Fibroblast of villous mesenchyme (primary cell): ENCODE measurements at regions not wholly inside any gene's neighbourhood (a gene's known extent, or its start where the extent isn't known, plus 50 kb on each side); places are given as distances from the start of the nearest gene placed in this dataset.

Experiments
- DNase-seq: peaks from one replicate; pipeline ENCODE4 v3.0.0-alpha.2; 2010; ENCODE audit warnings: low read depth
- H3K4me3 ChIP-seq: 2 replicates; pipeline ENCODE4 v1.5.1; 2011; ENCODE audit warnings: low read depth, mild to moderate bottlenecking, low read length
- CTCF ChIP-seq: IDR thresholded peaks from 2 replicates; pipeline ENCODE4 v1.5.1; 2012; ENCODE audit warnings: low read depth, mild to moderate bottlenecking, low read length; ENCODE audit not compliant: insufficient read depth

- no peak overlapping the region for H3K4me3 ChIP-seq
- DNase-seq: no peak
- no peak for TF ChIP-seq CTCF
Observed at GRCh38 chr11:25159341-25159740, 662.5 kb downstream of the LUZP2 start.

GRCh38 chr11:25163421-25163820 is 666.6 kb downstream of the LUZP2 start:
- H3K4me3 ChIP-seq: no peak overlapping the region
- TF ChIP-seq CTCF: no peak
- DNase-seq: no peak

GRCh38 chr11:25180187-25180586 is 683.3 kb downstream of the LUZP2 start:
- no peak for DNase-seq
- H3K4me3 ChIP-seq: no peak overlapping the region
- no peak for TF ChIP-seq CTCF

- H3K4me3 ChIP-seq: no peak overlapping the region
- no peak for DNase-seq
- no peak for TF ChIP-seq CTCF
Observed at GRCh38 chr11:25183411-25183810, 686.6 kb downstream of the LUZP2 start.

- no peak overlapping the region for H3K4me3 ChIP-seq
- no peak for TF ChIP-seq CTCF
- no peak for DNase-seq
Observed at GRCh38 chr11:25197515-25197914, 700.7 kb downstream of the LUZP2 start.

GRCh38 chr11:25198704-25199103 is 701.9 kb downstream of the LUZP2 start:
- no peak overlapping the region for H3K4me3 ChIP-seq
- no peak for TF ChIP-seq CTCF
- DNase-seq: no peak

- no peak overlapping the region for H3K4me3 ChIP-seq
- no peak for TF ChIP-seq CTCF
- no peak for DNase-seq
Observed at GRCh38 chr11:25200925-25201324, 704.1 kb downstream of the LUZP2 start.
